ENCODE measurements at regions not wholly inside any gene's neighbourhood (a gene's known extent, or its start where the extent isn't known, plus 50 kb on each side); places are given as distances from the start of the nearest gene placed in this dataset.

GRCh38 chr13:33722216-33722915 lies 95.6 kb upstream of the RFC3 start:
- TF ChIP-seq CTCF (IDR thresholded peaks at IDR 0.05) (no peak), EZH2 (IDR thresholded peaks at IDR 0.05; ENCODE audit: borderline replicate concordance, insufficient read depth, low read depth, low read length, poor library complexity, severe bottlenecking) (no peak)

All from B cell (primary cell).